PFSK-1 (cell line): ENCODE measurements at regions not wholly inside any gene's neighbourhood (a gene's known extent, or its start where the extent isn't known, plus 50 kb on each side); places are given as distances from the start of the nearest gene placed in this dataset.

Experiments used
- REST ChIP-seq, 2 experiments: IDR thresholded peaks; 2 replicates each; pipeline versions ENCODE4 v1.6.1 to v1.8.0; 2011 to 2012; ENCODE audit warnings: low read depth in 2 of 2, low read length in 2 of 2, control low read depth in 1 of 2, inconsistent platforms in 1 of 2, mild to moderate bottlenecking in 1 of 2, moderate library complexity in 1 of 2; ENCODE audit not compliant: insufficient read depth in 1 of 2
- TAF1 ChIP-seq: IDR thresholded peaks from 2 replicates; pipeline ENCODE4 v1.6.1; 2012; ENCODE audit warnings: low read length, control low read depth, borderline replicate concordance; ENCODE audit not compliant: insufficient read depth

DNA sequence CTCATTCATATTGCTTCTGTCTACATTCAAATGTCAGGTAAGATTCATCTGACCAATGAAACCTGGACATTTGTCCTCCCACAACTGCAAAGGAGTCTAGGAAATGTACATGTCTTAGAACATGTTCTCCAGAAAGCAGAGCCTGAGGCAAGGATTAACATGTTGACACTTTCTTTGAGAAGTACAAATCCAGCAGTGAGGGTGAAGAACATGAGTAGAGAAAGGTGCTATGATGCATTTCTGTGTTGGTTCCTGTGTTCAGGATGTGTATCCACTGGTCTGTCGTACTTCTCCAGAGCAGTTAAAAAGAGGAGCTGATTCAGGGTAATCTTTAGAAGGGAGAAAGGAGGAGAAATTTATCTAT is 146.0 kb upstream of the AGR3 start:
- TF ChIP-seq TAF1 (no peak), REST (IDR thresholded peaks at IDR 0.05; ENCODE audit: insufficient read depth in 1 of 2, low read depth in 2 of 2, low read length in 2 of 2) (no peak)
